Uterus (tissue), 2 donors: ENCODE measurements at regions not wholly inside any gene's neighbourhood (a gene's known extent, or its start where the extent isn't known, plus 50 kb on each side); places are given as distances from the start of the nearest gene placed in this dataset.

Experiments
- CTCF ChIP-seq, 4 experiments: fragments of 200-600 bp in 2 of 4; fragments of 450-650 bp in 2 of 4; sonication (generic) in 2 of 4; IDR thresholded peaks; one replicate each; pipeline ENCODE4 v1.5.1; 2016 to 2019; ENCODE audit warnings: antibody characterized with exemption in 4 of 4, mild to moderate bottlenecking in 2 of 4, moderate library complexity in 1 of 4
- POLR2A ChIP-seq, 2 donors: fragments of 450-650 bp; IDR thresholded peaks; one replicate each; pipeline ENCODE4 v1.6.1; 2016; ENCODE audit warnings: antibody characterized with exemption in 2 of 2, mild to moderate bottlenecking in 1 of 2, moderate library complexity in 1 of 2

GRCh38 chr4:164483711-164484110 is 270.2 kb upstream of the SMIM31 start:
- TF ChIP-seq CTCF (IDR thresholded peaks at IDR 0.05), result no peak
- TF ChIP-seq POLR2A (IDR thresholded peaks at IDR 0.05), result no peak
